ENCODE measurements at regions not wholly inside any gene's neighbourhood (a gene's known extent, or its start where the extent isn't known, plus 50 kb on each side); places are given as distances from the start of the nearest gene placed in this dataset.

DNA sequence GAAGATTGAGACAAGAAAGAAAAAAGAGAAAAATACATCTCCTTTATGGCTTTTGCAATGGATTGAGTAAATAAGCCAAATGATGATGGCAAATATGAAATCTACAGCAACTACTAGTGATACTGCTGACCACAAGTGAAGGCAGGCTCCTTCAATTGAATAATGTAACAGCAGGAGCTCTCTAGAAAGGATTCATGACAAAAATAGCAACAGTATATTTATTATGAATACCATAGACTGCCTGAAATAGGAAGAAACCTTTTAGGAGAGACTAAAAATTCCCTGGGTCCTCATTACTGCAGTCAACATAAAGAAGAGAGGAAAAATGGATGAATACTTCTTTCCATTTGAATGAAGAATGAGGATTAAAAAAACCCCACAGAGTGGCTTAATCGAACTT, 306.8 kb upstream of the ANXA10 start:
- no peak for TF ChIP-seq SP1 (IDR thresholded peaks at IDR 0.05)
- no peak for TF ChIP-seq L3MBTL2 (conservative IDR thresholded peaks at IDR 0.05)
- TF ChIP-seq ELF4 (IDR thresholded peaks at IDR 0.05), result no peak
- no peak for TF ChIP-seq CTBP1 (IDR thresholded peaks at IDR 0.05; ENCODE audit: borderline replicate concordance)
- TF ChIP-seq FOXM1 (IDR thresholded peaks at IDR 0.05; ENCODE audit: borderline replicate concordance), result no peak
- TF ChIP-seq HDGF (IDR thresholded peaks at IDR 0.05; ENCODE audit: borderline replicate concordance), result no peak
